ENCODE measurements at regions not wholly inside any gene's neighbourhood (a gene's known extent, or its start where the extent isn't known, plus 50 kb on each side); places are given as distances from the start of the nearest gene placed in this dataset.

- TF ChIP-seq CTCF (conservative IDR thresholded peaks at IDR 0.05; ENCODE audit: low read depth, low read length) (no peak), EZH2phosphoT487 (IDR thresholded peaks at IDR 0.05; ENCODE audit: borderline replicate concordance, low read length) (no peak)
These were observed 79.2 kb upstream of the SMLR1 start for GRCh38 chr6:130748041-130748440.

Measured in PC-3 (cell line).